Transverse colon (tissue), 4 donors: ENCODE measurements at regions not wholly inside any gene's neighbourhood (a gene's known extent, or its start where the extent isn't known, plus 50 kb on each side); places are given as distances from the start of the nearest gene placed in this dataset.

Source experiments
- CTCF ChIP-seq, 5 experiments: fragments of 200-600 bp in 3 of 5; fragments of 450-650 bp in 2 of 5; sonication (generic) in 3 of 5; IDR thresholded peaks; 1 replicate in 2 of 5; 2 replicates in 3 of 5; pipeline ENCODE4 v1.5.1; 2016 to 2017; ENCODE audit warnings: antibody characterized with exemption in 5 of 5, inconsistent platforms in 3 of 5, mild to moderate bottlenecking in 2 of 5, moderate library complexity in 1 of 5
- EP300 ChIP-seq: sonication (generic); formaldehyde crosslinking; IDR thresholded peaks from one replicate; pipeline ENCODE4 v1.6.1; 2017; ENCODE audit warnings: antibody characterized with exemption, low read depth
- POLR2A ChIP-seq: fragments of 450-650 bp; IDR thresholded peaks from one replicate; pipeline ENCODE4 v1.6.1; 2016; ENCODE audit warnings: antibody characterized with exemption, mild to moderate bottlenecking, moderate library complexity
- POLR2AphosphoS5 ChIP-seq, 3 donors: sonication (generic); formaldehyde crosslinking; IDR thresholded peaks; one replicate each; pipeline ENCODE4 v1.6.1; 2016; ENCODE audit warnings: antibody characterized with exemption in 3 of 3

GRCh38 chr10:7498111-7498510 is 87.3 kb upstream of the SFMBT2 start:
- TF ChIP-seq CTCF (IDR thresholded peaks at IDR 0.05) = no peak
- TF ChIP-seq EP300 = no peak
- TF ChIP-seq POLR2AphosphoS5 (IDR thresholded peaks at IDR 0.05) = no peak
- no peak for TF ChIP-seq POLR2A
